Stimulated activated memory B cell treated with anti-CD40 and anti-IgM and Interleukin-4, amounts not matched to agents 10 μg/mL and 1 μg/mL and 100 μg/mL, for 72 hours (primary cell): ENCODE measurements at regions not wholly inside any gene's neighbourhood (a gene's known extent, or its start where the extent isn't known, plus 50 kb on each side); places are given as distances from the start of the nearest gene placed in this dataset.
"Not testable (repeated sequence)": the region's sequence is repeated elsewhere in the genome, so short reads cannot be mapped to it uniquely, and the experiment has no call there.

Source experiments
- ATAC-seq: fragments of 150-1000 bp; cut with Tn5 transposase; 2 replicates; pipeline ENCODE4 v1.10.0; 2021
- H3K27ac Mint-ChIP-seq: one replicate; pipeline ENCODE4 v1.8.0; 2022; ENCODE audit warnings: mild to moderate bottlenecking, mixed read lengths
- H3K27me3 Mint-ChIP-seq: one replicate; pipeline ENCODE4 v1.8.0; 2022; ENCODE audit warnings: mixed read lengths
- H3K36me3 Mint-ChIP-seq: one replicate; pipeline ENCODE4 v1.8.0; 2022; ENCODE audit warnings: mixed read lengths
- H3K4me1 Mint-ChIP-seq: one replicate; pipeline ENCODE4 v1.8.0; 2022; ENCODE audit warnings: mixed read lengths
- H3K4me3 Mint-ChIP-seq: one replicate; pipeline ENCODE4 v1.8.0; 2022; ENCODE audit warnings: mild to moderate bottlenecking, moderate library complexity, mixed read lengths
- H3K9me3 Mint-ChIP-seq: one replicate; pipeline ENCODE4 v1.8.0; 2022; ENCODE audit warnings: mixed read lengths

GRCh38 chr6:21323577-21323976, 270.0 kb upstream of the SOX4 start:
- Mint-ChIP-seq H3K36me3 (no peaks in the 10 kb centered on the region), H3K4me3 (no peak overlapping the region), H3K9me3 (peaks cover 3% of the 10 kb centered on the region), H3K4me1 (no peaks in the 10 kb centered on the region), H3K27ac (no peak overlapping the region), H3K27me3 (no peaks in the 10 kb centered on the region)
- ATAC-seq, result no peak

- no peak for ATAC-seq
- Mint-ChIP-seq H3K27me3 (no peaks in the 10 kb centered on the region), H3K4me1 (no peaks in the 10 kb centered on the region), H3K4me3 (no peak overlapping the region), H3K9me3 (no peaks in the 10 kb centered on the region), H3K36me3 (no peaks in the 10 kb centered on the region), H3K27ac (no peak overlapping the region)
Measured at GRCh38 chr6:21325201-21325856, 268.2 kb upstream of the SOX4 start.

- ATAC-seq, result no peak
- Mint-ChIP-seq H3K4me3 (no peak overlapping the region), H3K27me3 (no peaks in the 10 kb centered on the region), H3K36me3 (no peaks in the 10 kb centered on the region), H3K9me3 (no peaks in the 10 kb centered on the region), H3K4me1 (no peaks in the 10 kb centered on the region), H3K27ac (no peak overlapping the region)
Measured at GRCh38 chr6:21327326-21328112, 266.0 kb upstream of the SOX4 start.

GRCh38 chr6:21331235-21331634, 262.3 kb upstream of the SOX4 start:
- Mint-ChIP-seq H3K9me3 (no peaks in the 10 kb centered on the region), H3K27ac (no peak overlapping the region), H3K36me3 (no peaks in the 10 kb centered on the region), H3K4me1 (no peaks in the 10 kb centered on the region), H3K27me3 (no peaks in the 10 kb centered on the region), H3K4me3 (no peak overlapping the region)
- ATAC-seq, result no peak

- no peak overlapping the region for H3K27ac Mint-ChIP-seq
- H3K4me3 Mint-ChIP-seq, result no peak overlapping the region
- H3K27me3 Mint-ChIP-seq, result no peaks in the 10 kb centered on the region
- H3K9me3 Mint-ChIP-seq, result peaks cover under 1% of the 10 kb centered on the region
- no peaks in the 10 kb centered on the region for H3K4me1 Mint-ChIP-seq
- H3K36me3 Mint-ChIP-seq, result no peaks in the 10 kb centered on the region
- no peak for ATAC-seq
Measured at GRCh38 chr6:21332077-21332476, 261.5 kb upstream of the SOX4 start.

GRCh38 chr6:21332660-21333059, 260.9 kb upstream of the SOX4 start:
- no peaks in the 10 kb centered on the region for H3K4me1 Mint-ChIP-seq
- H3K36me3 Mint-ChIP-seq, result no peaks in the 10 kb centered on the region
- no peaks in the 10 kb centered on the region for H3K27me3 Mint-ChIP-seq
- H3K4me3 Mint-ChIP-seq, result no peak overlapping the region
- H3K9me3 Mint-ChIP-seq, result peaks cover 5% of the 10 kb centered on the region
- H3K27ac Mint-ChIP-seq, result no peak overlapping the region
- ATAC-seq, result no peak

GRCh38 chr6:21333715-21334114, 259.8 kb upstream of the SOX4 start:
- no peaks in the 10 kb centered on the region for H3K4me1 Mint-ChIP-seq
- no peak for ATAC-seq
- H3K27ac Mint-ChIP-seq, result no peak overlapping the region

GRCh38 chr6:21334651-21335050, 258.9 kb upstream of the SOX4 start:
- Mint-ChIP-seq H3K9me3 (peaks cover 5% of the 10 kb centered on the region), H3K4me1 (no peaks in the 10 kb centered on the region), H3K27ac (no peak overlapping the region), H3K36me3 (no peaks in the 10 kb centered on the region), H3K27me3 (no peaks in the 10 kb centered on the region), H3K4me3 (no peak overlapping the region)
- no peak for ATAC-seq

More at GRCh38 chr6:21333715-21334114, 259.8 kb upstream of the SOX4 start:
- Mint-ChIP-seq H3K27me3 (no peaks in the 10 kb centered on the region), H3K9me3 (peaks cover 5% of the 10 kb centered on the region), H3K4me3 (no peak overlapping the region), H3K36me3 (no peaks in the 10 kb centered on the region)

GRCh38 chr6:21335591-21335990, 258.0 kb upstream of the SOX4 start:
- no peaks in the 10 kb centered on the region for H3K36me3 Mint-ChIP-seq
- no peaks in the 10 kb centered on the region for H3K4me1 Mint-ChIP-seq
- H3K4me3 Mint-ChIP-seq, result no peak overlapping the region
- peaks cover 5% of the 10 kb centered on the region for H3K9me3 Mint-ChIP-seq
- no peaks in the 10 kb centered on the region for H3K27me3 Mint-ChIP-seq
- H3K27ac Mint-ChIP-seq, result no peak overlapping the region
- no peak for ATAC-seq

GRCh38 chr6:21337263-21337662, 256.3 kb upstream of the SOX4 start:
- peaks cover 5% of the 10 kb centered on the region for H3K9me3 Mint-ChIP-seq
- H3K27me3 Mint-ChIP-seq, result no peaks in the 10 kb centered on the region
- no peak overlapping the region for H3K4me3 Mint-ChIP-seq
- ATAC-seq, result no peak
- H3K36me3 Mint-ChIP-seq, result no peaks in the 10 kb centered on the region
- no peak overlapping the region for H3K27ac Mint-ChIP-seq
- no peaks in the 10 kb centered on the region for H3K4me1 Mint-ChIP-seq

GRCh38 chr6:21340573-21340972, 253.0 kb upstream of the SOX4 start:
- no peaks in the 10 kb centered on the region for H3K4me1 Mint-ChIP-seq
- H3K4me3 Mint-ChIP-seq, result no peak overlapping the region
- no peak overlapping the region for H3K27ac Mint-ChIP-seq
- no peaks in the 10 kb centered on the region for H3K36me3 Mint-ChIP-seq
- no peaks in the 10 kb centered on the region for H3K27me3 Mint-ChIP-seq
- peaks cover 9% of the 10 kb centered on the region for H3K9me3 Mint-ChIP-seq
- ATAC-seq, result no peak

- Mint-ChIP-seq H3K4me3 (no peak overlapping the region), H3K27ac (no peak overlapping the region), H3K27me3 (no peaks in the 10 kb centered on the region), H3K9me3 (peaks cover 12% of the 10 kb centered on the region), H3K4me1 (no peaks in the 10 kb centered on the region), H3K36me3 (no peaks in the 10 kb centered on the region)
- no peak for ATAC-seq
Measured at GRCh38 chr6:21341910-21342309, 251.6 kb upstream of the SOX4 start.

- Mint-ChIP-seq H3K36me3 (no peaks in the 10 kb centered on the region), H3K27me3 (no peaks in the 10 kb centered on the region), H3K9me3 (peaks cover 6% of the 10 kb centered on the region), H3K27ac (no peak overlapping the region), H3K4me1 (no peaks in the 10 kb centered on the region), H3K4me3 (no peak overlapping the region)
- no peak for ATAC-seq
Measured at GRCh38 chr6:21342501-21342900, 251.1 kb upstream of the SOX4 start.

GRCh38 chr6:21345704-21346103, 247.8 kb upstream of the SOX4 start:
- not testable (repeated sequence) for H3K36me3 Mint-ChIP-seq, H3K4me1 Mint-ChIP-seq, H3K4me3 Mint-ChIP-seq, H3K27me3 Mint-ChIP-seq, H3K9me3 Mint-ChIP-seq, H3K27ac Mint-ChIP-seq, ATAC-seq

- Mint-ChIP-seq H3K9me3 (peaks cover 6% of the 10 kb centered on the region), H3K4me3 (no peak overlapping the region), H3K4me1 (no peaks in the 10 kb centered on the region), H3K27me3 (no peaks in the 10 kb centered on the region), H3K27ac (no peak overlapping the region), H3K36me3 (no peaks in the 10 kb centered on the region)
- ATAC-seq, result no peak
Measured at GRCh38 chr6:21348146-21348503, 245.4 kb upstream of the SOX4 start.

GRCh38 chr6:21348504-21349195, 244.9 kb upstream of the SOX4 start:
- Mint-ChIP-seq H3K4me1 (no peaks in the 10 kb centered on the region), H3K9me3 (peaks cover 6% of the 10 kb centered on the region), H3K27me3 (no peaks in the 10 kb centered on the region), H3K36me3 (no peaks in the 10 kb centered on the region), H3K27ac (no peak overlapping the region), H3K4me3 (no peak overlapping the region)
- peak; percentile 32 for ATAC-seq
